ENCODE measurements at regions not wholly inside any gene's neighbourhood (a gene's known extent, or its start where the extent isn't known, plus 50 kb on each side); places are given as distances from the start of the nearest gene placed in this dataset.

DNA sequence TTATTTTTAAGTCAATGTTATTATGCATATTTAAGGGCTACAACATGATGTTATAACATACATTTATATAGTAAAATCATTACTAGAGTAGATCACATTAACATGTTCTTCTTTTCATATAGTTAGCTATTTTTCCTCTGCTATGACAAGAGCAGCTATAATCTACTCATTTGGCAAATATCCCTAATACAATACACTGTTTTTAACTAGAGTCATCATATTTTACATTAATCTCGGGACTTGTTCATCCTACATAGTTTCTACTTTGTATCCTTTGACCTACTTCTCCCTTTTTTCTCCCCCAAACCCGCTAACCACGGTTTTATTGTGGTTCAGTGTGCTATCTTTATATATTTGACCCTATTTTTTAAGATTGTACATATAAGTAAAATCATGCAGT lies 249.0 kb downstream of the EPM2A start:
- no peak for DNase-seq (ENCODE audit: low spot score)

DNA sequence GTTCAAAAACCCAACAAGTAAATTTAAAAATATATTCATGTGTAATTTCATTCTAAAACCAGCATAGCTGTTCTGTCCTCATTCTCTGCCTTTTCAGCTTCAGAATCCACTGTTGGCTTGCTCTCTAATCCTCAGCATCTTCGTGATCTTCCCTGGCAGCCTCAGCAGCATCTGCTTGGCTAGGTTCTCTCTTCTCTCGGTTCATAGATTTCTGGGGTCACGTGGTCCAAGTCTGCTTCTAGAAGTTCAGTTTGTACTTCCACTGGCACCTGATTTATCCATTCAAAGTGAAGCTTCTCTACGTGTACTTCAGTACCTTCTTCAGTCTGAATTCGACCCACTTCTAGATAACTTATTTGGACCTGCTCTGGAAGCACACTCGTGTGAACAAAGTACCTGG lies 245.7 kb downstream of the EPM2A start:
- DNase-seq (ENCODE audit: low spot score) = no peak

DNA sequence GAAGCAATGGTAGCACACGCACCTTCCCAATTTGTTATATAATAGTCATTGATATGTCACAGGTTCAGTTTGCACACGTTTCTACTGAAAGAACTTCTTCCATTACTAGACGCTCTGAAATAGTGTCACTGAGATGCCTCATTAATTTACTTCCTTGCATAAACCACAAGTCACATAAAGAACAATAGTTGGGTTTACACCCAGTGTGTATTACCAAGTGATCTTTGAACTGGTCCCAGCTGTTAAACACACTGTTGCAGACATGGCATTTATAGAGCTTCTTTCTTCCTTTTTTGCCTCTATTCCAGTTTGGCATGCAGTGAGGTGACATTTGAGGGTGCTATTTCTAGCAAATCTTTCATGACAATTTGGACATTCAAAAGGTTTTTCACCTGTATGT lies 245.3 kb downstream of the EPM2A start:
- no peak for DNase-seq (ENCODE audit: low spot score)

DNA sequence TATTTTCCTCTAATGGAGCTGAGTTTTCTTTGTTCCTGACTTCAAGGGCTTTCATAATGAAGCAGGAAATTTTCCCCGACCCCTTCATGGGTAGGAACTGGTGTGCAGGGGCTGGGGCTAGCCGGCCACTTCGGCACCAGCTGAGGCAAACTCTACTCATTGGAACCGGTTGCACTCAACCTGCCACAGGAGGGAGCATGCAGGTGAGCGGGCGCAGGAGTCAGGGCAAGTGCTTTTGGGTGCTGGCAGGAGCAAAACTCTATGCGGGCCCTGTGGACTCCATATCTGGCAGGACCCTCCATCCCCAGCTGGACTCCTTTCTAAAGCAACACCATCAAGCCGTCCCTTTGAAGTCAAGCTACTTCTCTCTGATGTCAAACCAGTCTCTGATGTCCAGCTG lies 244.2 kb downstream of the EPM2A start:
- no peak for DNase-seq (ENCODE audit: low spot score)

DNA sequence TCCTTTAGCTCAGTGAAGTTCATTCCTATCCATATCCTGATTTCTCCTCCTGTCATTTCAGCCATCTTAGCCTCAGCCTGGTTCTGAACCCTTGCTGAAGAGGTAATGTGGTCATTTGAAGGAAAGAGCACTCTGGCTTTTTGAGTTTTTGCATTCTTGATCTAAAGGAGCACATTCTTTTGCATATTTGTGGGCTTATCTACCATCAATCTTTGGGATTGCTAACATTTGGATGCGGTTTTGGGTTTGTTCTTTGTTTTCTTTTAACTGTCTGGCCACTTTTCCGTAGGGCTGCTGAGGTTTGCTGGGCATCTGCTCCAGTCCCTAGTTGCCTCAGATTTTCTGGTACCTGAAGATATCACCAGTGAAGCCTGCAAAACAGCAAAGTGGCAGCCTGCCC lies 238.3 kb downstream of the EPM2A start:
- no peak for DNase-seq (ENCODE audit: low spot score)

DNA sequence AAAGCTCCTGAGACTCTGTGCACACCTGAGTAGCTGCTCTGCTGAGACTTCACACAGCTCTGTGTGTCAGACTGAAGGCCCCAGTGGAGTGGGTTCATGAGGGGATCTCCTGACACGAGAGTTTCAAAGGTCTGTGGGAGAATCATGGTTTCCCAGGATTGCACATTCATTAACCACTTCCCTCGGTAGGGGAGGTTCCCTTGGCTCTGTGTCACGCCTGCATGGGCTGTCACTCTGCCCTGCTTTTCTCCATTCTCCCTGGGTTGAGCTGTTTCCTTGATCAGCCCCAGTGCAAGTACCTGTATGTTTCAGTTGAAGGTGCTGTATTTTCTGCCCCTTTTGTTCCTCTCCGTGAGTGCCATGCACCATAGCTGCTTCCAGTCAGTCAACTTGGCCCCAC lies 236.9 kb downstream of the EPM2A start:
- DNase-seq (ENCODE audit: low spot score) = no peak

DNA sequence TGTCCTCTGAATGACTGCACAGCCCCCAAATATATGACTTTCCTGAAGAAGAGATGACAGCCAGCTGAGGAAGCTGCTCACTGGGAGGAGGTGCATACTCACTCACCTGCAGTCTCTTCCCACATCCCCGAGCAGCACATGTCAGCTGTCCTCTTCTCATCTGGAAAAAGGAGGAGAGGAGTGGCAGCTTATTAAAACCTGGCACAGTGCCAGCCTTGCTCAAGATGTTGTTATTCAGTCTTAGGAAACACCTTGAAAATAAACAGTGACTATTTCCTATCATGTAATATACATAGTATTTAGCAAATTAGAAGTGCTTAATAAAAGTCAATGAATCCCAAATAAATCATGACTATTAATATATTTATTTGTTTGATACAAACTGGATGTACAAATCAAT lies 232.9 kb downstream of the EPM2A start:
- DNase-seq (ENCODE audit: low spot score) = no peak

DNA sequence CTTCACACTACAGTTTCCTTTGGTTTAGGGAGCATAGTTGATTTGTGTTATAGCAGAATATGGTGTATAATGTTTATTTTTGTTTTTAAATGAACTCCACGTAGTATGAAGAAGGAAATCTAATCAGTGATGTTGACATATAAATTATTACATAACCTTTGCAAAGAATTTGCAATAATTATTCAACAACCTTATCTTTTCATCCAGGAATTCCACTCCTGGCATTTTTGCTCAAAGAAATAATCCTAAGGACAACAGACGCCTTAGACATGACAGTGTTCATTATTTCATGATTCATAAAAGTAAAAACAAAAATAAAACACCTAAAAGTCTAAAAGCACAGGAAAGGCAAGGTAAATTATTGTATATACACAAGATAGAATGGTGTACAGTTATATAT lies 229.2 kb downstream of the EPM2A start:
- DNase-seq (ENCODE audit: low spot score) = no peak

DNA sequence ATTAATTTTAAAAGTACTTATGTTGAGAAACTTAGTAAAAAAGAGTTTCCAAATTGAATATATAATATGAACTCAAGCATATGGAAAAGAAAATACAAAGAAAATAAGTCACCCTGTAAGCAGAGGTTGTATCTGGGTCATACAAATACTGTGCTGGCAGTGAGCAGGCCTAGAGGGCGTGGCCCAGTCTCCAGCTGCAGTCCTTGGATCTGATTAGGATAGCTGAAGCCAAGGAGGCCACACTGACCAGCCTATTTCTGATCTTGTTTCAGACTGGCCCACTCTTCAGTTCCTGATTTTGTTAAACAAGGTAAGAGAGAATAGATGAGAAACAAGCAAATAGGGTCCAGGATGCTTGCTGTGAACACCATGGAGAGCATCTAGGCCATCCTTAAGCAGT lies 228.8 kb downstream of the EPM2A start:
- no peak for DNase-seq (ENCODE audit: low spot score)

DNA sequence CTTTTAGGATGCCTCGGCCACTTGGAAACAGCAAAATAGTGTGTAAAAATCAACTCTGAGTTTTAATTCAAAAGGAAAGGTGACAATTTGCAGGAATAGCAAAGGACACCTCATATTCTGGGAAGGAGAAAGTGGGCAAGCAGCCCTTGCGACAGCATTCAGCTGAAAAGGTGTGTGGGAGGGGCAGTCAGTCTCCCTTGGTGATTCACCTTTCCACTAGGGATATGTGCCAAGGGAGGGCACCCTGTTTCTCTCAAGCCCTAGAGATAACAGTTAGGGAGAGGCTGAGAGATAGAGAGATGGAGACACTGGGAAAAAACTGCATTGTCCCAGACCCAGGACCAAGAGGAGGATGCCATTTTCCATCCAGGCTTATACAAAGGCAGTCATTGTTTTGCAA lies 228.1 kb downstream of the EPM2A start:
- DNase-seq (ENCODE audit: low spot score) = no peak

DNA sequence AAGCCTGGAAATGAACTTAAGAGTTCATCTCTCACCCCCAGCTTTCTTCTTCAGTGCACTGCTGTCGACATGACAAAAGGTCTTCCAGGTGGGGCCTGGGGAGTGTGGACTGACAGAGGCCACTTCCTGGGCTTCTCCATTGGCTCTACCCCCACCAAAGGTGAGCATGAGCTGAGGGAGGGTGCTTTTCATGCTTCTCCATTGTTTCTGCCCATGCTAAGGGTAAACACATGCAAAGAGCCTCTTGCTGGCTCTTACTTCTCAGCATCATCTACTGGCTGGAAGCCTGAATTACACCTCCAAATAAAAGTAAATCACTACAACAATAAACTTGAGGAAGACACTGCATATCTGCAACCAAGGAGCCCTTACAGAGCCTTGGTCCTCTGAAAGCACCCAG lies 227.2 kb downstream of the EPM2A start:
- no peak for DNase-seq (ENCODE audit: low spot score)

DNA sequence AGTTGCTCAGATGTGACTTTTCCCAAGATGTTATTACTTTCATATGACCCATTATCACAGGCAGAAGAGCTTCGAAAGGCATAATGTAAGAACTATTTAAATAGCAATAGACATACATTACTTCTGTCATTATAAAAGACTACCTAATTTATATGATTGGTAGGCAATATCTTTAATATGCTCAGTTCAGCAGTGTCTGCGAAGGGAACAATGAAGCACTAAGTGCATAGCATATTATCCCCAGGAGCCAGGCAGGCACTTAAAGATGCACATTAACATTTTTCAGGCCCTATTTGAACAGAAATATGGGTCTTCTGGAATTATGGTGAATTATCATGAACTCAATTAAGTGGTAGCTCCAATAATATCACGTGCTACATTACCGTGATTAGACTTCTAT lies 217.8 kb downstream of the EPM2A start:
- DNase-seq (ENCODE audit: low spot score) = no peak

DNA sequence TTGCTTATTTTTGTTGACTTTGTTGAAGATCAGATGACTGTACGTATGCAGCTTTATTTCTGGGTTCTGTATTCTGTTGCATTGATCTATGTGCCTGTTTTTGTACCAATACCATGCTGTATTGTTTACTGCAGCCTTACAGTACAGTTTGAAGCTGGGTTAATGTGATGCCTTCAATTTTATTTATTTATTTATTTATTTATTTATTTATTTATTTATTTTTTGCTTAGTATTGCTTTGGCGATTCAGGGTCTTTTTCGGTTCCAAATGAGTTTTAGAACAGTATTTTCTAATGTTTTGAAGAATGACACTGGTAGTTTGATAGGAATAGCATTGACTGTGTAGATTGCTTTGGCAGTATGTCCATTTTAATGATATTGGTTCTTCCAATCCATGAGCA lies 210.3 kb downstream of the EPM2A start:
- DNase-seq (ENCODE audit: low spot score) = no peak

DNA sequence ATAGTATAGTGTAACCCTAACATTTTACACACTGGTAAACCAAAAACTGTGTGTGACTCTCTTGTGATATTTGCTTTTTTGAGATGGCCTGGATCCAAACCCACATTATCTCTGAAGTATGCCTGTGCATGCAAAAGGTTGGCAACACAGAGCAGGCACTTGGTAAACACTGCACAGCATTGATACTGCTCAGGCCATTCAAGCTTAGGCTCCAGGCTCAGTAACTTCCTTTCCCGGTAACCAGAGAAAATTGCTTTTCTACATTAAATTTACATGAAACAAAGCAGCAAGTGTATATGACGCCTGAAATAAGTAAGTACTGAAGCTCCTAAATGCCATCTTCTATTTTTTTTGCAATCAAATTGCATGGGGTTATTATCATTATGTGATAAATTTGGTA lies 205.7 kb downstream of the EPM2A start:
- no peak for DNase-seq (ENCODE audit: low spot score)

DNA sequence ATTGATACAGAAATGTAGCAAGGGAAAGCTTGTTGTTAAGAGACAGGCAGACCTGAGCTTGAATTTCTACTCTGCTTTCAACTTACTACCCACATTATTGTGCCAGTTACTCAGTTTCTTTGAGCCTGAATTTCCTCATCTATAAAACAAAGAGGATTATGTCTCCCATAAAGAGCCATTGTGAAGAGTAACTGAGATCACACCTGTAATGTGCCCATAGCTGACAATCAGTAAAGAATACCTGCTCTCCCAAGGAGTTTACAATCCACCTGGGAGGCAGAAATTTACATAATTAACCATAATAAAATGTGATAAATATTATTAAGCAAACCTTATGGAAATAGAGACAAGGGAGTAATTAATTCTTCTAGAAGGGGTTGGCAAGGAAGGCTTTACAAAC lies 204.9 kb downstream of the EPM2A start:
- no peak for DNase-seq (ENCODE audit: low spot score)

DNA sequence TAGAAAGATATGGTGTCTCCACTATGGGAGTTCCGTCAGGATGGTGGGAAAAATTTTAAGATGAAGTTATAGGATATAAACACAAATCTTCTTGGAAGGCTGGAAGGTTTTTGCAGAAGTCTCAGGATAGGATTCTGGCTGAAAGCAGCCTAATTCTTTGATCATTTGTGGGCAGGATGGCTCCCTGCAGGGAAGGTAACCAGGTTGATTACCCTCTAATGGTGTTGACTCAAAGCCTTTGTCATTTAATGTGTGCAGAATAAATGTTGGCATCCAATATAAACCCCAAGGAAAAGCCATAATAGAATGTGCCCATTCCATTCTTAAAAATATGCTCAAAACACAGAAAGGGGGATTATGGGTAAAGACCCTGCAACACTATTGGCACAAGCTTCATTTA lies 204.3 kb downstream of the EPM2A start:
- no peak for DNase-seq (ENCODE audit: low spot score)

DNA sequence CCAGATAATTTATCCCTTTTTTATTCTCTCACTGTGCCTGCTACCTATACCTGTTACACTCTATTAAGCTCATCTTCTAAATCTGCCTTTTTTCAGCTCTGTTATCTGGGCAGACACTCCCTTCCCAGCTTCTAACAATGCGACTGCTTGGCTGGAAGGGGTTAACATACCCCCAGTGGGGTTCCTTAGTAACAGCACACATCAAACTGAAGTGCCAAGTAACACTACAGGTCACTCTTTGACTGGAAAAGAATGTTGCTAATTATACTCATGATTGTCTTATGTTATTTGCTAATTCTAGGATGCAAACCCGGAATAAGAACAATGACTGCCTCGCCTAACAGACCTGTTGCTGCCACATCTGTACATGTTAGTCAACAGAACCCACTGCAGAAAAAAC lies 203.5 kb downstream of the EPM2A start:
- DNase-seq (ENCODE audit: low spot score) = no peak

DNA sequence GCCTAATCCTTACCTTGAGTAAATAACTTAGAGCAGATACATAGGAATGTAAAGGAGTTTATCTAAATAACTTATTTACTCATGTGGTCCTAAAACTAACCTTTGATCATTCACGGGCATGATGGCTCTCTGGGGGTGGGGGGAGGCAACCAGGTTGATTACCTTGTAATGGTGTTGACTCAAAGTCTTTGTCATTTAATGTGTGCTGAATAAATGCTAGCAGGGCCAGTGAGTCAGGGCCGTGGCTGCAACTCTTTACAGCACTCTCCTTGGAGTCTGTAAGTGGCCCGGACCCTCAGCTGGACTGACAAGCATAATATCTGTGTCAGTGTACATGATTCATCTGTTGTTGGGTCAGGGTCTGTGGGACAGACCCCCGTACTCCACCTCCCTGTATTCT lies 203.0 kb downstream of the EPM2A start:
- DNase-seq (ENCODE audit: low spot score) = no peak

DNA sequence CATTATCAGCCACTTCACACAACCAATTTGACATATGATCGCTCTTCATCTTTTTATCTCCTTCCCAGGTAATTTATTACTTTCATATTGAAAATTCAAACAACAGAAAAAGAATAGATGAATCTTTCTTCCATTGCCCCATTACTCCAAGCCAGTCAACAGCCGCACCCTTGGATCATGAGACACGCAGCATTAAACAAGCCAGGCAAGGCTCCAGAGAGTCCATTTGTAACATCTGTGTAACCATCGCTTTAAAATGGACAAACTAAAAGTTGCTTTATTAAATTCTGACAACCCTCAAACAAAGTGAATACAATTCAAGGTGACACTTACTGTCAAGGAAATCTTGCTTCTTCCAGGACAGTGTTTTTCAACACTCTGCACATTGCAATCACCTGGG lies 200.3 kb downstream of the EPM2A start:
- DNase-seq (ENCODE audit: low spot score) = no peak

DNA sequence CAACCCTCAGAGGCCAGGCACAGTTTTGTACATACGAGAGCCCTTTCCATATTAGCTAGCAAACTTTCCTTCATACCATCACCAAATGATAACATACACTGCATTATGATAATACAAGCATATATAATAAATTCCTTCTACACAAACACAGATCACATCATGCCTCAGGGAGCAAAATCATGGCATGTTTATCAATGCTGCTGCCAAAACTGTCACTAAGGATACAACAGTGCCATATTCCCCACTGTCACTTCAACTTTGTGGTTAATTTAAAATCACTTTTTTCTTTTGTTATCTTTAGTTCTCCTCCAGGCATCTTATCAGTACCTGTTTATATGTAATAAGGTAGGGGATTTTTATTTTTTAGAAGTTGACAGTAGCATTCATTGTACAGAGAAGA lies 196.3 kb downstream of the EPM2A start:
- no peak for DNase-seq (ENCODE audit: low spot score)

DNA sequence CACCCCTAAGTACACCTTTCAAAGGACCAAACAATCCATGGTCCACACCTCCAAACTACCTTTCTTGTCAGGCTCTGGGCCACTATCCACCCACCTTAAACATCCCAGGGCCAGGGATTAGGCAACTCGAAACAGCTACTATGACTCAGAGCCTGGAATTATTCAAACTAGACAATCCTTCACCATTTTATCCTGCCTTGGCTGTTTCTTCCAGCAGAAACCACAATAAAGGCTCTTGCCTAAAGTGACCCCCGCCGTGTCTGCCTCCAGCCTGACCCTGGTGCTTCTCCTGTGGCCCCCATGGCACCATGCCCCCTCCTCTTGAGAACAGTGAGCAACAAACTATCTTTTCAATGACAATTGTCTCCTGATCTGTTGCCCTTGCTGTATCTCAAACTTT lies 195.5 kb downstream of the EPM2A start:
- no peak for DNase-seq (ENCODE audit: low spot score)

DNA sequence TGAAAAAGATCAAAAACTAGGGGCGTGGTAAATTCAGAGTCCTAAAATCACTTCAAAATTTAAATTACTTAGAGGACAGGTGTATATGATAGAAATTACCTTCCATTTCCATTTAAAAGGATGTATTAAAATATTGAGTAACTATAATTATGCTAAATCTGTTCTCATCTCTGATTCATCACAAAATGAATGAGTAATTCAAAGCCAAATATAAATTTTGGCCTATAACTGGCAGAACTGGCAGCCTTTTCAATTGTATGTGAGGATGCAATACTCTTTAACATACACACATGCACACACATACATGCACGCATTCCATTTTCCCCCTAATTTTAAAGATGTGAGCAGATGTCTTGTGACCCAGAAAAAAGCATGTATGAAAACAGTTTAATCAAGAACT lies 194.6 kb downstream of the EPM2A start:
- no peak for DNase-seq (ENCODE audit: low spot score)

DNA sequence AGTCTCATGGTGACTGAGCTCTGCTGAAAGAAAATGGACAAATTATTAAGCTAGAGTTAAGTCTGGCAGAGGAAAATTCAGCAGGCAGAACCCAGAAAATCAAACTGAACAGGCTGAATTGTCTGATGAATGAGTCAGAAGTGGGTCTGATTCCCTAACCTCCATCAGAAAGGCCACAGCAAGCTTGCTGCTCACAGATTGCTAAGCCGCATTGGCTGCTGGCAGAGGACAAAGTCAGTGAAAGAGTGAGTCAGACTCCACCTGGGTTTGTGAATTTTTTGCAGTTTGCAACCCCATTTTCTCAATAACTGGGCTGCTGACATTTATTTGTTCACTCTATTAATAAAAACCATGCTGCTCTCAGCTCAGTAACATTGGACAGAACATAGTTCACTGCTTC lies 191.3 kb downstream of the EPM2A start:
- no peak for DNase-seq (ENCODE audit: low spot score)

DNA sequence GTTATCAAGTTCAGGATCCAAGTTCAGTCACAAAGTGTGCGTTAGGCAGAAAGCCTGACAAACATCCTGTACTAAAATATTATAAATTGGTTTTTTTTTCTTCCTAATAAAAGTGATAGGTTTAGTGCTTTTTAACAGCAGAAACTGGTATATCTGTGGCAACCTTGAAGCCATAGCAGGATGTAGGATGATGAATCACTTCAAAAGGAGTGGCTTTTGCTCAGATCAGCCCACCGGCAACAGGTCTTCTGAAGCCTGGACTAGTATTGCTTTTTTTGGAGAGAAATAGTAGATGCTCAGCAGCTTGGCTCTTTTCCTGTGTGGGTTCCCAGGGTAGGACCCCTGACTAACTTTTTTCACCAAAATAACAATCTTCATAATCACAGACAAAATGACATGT lies 190.8 kb downstream of the EPM2A start:
- DNase-seq (ENCODE audit: low spot score) = no peak

DNA sequence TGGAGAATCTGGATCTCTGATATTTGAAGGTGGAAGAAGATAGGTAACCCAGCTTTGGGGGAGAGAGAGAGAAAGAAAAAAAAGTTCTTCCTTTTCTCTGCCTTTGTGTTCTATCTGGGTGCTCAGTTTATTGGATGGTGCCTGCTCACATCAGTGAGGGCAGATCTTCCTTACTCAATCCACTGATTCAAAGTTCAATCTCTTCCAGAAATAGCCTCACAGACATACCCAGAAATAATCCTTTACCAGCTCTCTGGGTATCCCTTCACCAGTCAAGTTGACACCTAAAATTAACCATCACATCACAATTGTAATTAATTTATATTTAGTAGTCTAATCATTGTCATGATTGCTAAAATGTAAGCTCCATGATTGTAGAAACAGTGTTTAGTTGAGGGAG lies 189.1 kb downstream of the EPM2A start:
- no peak for DNase-seq (ENCODE audit: low spot score)

All from D341Med (cell line).